ENCODE measurements at regions not wholly inside any gene's neighbourhood (a gene's known extent, or its start where the extent isn't known, plus 50 kb on each side); places are given as distances from the start of the nearest gene placed in this dataset.

DNA sequence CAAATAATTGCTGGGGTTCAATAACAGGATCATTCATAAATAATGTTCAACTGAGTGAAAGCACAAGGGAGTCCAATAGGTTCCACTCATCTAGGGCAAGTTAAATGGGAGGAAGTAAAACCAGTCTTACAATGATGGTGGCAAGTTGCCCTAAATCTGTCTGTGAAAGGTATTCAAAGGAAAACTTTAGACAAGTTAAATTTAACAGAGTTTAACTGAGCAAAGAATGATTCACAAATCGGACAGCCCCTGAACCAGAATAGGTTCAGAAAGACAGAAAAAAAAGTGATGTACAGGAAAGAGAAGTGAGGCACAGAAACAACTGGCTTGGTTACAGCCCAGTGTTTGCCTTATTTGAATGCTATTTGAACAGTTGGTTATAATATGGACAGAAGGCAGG lies 183.5 kb upstream of the ADGRL4 start:
- H3K4me3 ChIP-seq (replicated peaks; ENCODE audit: low read depth, low read length) = no peak overlapping the region
- DNase-seq (ENCODE audit: extremely low read depth, low read depth) = no peak

DNA sequence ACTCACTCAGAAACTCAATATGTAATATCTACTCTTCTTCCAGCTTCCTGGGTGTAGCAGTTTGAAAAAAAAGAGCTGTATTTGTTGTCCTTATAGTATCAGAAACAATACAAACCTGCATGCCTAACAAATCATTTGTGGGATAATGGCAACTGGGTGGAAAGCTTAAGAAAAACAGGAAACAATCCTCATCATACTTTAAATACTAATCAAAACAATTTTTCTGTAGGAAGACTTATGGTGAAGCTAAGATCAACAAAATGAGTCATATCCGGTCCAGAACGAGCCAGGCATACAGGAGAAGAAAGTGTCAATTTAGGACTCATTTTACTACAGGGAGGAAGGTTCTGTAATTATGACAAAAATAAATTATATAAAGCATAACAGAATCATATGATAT lies 181.8 kb upstream of the ADGRL4 start:
- no peak for DNase-seq (ENCODE audit: extremely low read depth, low read depth)
- H3K4me3 ChIP-seq (replicated peaks; ENCODE audit: low read depth, low read length) = no peak overlapping the region
- TF ChIP-seq, protein P1, sequence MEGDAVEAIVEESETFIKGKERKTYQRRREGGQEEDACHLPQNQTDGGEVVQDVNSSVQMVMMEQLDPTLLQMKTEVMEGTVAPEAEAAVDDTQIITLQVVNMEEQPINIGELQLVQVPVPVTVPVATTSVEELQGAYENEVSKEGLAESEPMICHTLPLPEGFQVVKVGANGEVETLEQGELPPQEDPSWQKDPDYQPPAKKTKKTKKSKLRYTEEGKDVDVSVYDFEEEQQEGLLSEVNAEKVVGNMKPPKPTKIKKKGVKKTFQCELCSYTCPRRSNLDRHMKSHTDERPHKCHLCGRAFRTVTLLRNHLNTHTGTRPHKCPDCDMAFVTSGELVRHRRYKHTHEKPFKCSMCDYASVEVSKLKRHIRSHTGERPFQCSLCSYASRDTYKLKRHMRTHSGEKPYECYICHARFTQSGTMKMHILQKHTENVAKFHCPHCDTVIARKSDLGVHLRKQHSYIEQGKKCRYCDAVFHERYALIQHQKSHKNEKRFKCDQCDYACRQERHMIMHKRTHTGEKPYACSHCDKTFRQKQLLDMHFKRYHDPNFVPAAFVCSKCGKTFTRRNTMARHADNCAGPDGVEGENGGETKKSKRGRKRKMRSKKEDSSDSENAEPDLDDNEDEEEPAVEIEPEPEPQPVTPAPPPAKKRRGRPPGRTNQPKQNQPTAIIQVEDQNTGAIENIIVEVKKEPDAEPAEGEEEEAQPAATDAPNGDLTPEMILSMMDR (IDR thresholded peaks at IDR 0.05; ENCODE audit: low read depth, low read length, missing control alignments) = no peak

More for the DNA sequence above, 183.5 kb upstream of the ADGRL4 start:
- TF ChIP-seq, protein P1 (IDR thresholded peaks at IDR 0.05; ENCODE audit: low read depth, low read length, missing control alignments) = no peak

DNA sequence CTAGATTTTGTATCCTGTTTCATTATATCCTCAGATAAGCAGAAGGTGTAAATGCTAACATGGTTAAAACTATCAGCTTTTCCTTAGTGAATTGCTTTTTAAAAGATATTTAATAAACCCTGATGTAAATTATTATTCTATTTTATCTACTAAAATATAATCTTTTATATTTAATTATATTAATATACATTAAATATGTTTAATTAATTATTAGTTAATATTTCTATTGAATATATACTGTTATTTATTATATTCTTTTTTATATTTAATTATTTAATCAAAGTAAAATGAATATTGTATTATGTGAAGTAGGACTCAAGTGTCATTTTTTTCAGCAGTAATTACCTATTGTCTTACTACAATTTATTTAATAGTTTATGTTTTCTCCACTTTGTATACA lies 179.7 kb upstream of the ADGRL4 start:
- no peak for DNase-seq (ENCODE audit: extremely low read depth, low read depth)
- H3K4me3 ChIP-seq (replicated peaks; ENCODE audit: low read depth, low read length) = no peak overlapping the region
- TF ChIP-seq, protein P1 (IDR thresholded peaks at IDR 0.05; ENCODE audit: low read depth, low read length, missing control alignments) = no peak

DNA sequence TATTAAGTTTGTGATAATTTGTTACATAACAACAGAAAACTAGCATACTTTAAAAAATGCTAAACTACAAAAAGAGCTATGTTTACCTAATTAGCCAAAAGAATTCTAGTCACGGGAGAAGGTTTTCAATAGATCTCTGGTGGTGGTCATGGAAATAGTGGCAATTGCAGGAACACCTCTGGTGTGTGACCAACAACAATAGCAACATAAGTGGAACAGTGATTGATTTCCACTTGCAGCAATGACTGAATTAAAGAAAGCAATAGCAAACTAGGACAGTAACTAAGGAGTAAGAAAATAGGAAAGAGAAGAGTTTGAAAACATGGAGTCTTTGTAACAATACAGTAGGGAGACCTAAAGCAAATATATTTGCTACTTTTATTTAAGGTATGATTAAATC lies 171.3 kb upstream of the ADGRL4 start:
- no peak for DNase-seq (ENCODE audit: extremely low read depth, low read depth)
- TF ChIP-seq, protein P1 (IDR thresholded peaks at IDR 0.05; ENCODE audit: low read depth, low read length, missing control alignments) = no peak

DNA sequence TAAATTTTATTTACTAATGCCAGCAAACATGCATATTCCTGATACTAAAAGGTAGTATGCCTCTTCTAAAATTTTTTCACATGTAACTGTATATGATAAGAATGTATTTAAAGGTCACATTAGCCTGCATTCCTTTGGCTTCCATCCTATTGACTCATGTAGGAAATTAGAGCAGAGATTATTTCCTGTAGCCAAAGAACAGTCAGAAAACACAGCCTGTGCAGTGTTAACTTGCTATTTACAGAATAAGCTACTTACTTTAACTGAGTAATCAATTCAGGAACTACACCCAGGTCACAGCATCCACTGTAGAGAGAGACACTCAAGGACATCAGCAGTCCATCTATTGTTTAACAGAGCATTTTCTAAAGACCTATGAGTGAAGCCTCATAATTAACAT lies 154.5 kb upstream of the ADGRL4 start:
- no peak overlapping the region for H3K4me3 ChIP-seq (replicated peaks; ENCODE audit: low read depth, low read length)
- TF ChIP-seq, protein P1 (IDR thresholded peaks at IDR 0.05; ENCODE audit: low read depth, low read length, missing control alignments) = no peak
- peak; percentile 19 for DNase-seq (ENCODE audit: extremely low read depth, low read depth)

More for the DNA sequence above, 171.3 kb upstream of the ADGRL4 start:
- no peak overlapping the region for H3K4me3 ChIP-seq (replicated peaks; ENCODE audit: low read depth, low read length)

DNA sequence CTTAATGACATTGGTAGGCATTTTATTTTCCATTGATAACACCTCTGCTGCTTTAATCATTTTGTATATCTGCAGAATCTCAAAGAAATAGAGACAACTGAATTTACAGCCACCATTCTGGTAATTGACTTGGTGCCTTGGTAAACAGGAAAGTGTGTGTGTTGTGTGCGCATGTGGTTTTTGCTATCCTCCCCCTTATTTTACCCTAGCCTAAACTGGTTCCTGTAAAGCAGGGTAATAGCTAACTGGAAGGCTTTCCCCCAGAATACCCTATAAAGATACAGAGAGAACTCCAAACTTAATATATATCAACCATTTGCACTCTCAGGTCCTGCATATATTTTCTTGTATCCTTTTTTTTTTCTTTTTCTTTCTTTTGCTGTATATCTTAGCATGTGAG lies 149.5 kb upstream of the ADGRL4 start:
- no peak for DNase-seq (ENCODE audit: extremely low read depth, low read depth)
- TF ChIP-seq, protein P1 (IDR thresholded peaks at IDR 0.05; ENCODE audit: low read depth, low read length, missing control alignments) = no peak
- H3K4me3 ChIP-seq (replicated peaks; ENCODE audit: low read depth, low read length) = no peak overlapping the region
